ENCODE measurements at regions not wholly inside any gene's neighbourhood (a gene's known extent, or its start where the extent isn't known, plus 50 kb on each side); places are given as distances from the start of the nearest gene placed in this dataset.

- Histone ChIP-seq H3K9ac (no peak overlapping the region), H2AFZ (ENCODE audit: low read depth) (no peak overlapping the region), H3K4me2 (no peak overlapping the region), H3K4me3 (IDR thresholded peaks at IDR 0.05; ENCODE audit: insufficient read depth, low read depth, low read length) (no peak overlapping the region), H3K27me3 (ENCODE audit: insufficient read depth, low read depth) (no peaks in the 10 kb centered on the region; the same call in 1 of the 2 replicates), H4K20me1 (ENCODE audit: insufficient read depth) (no peaks in the 10 kb centered on the region), H3K27ac (no peak overlapping the region), H3K4me1 (ENCODE audit: low read depth, poor library complexity, severe bottlenecking) (no peaks in the 10 kb centered on the region), H3K79me2 (ENCODE audit: insufficient read depth, low read depth) (no peaks in the 10 kb centered on the region), H3K36me3 (ENCODE audit: insufficient read depth) (no peaks in the 10 kb centered on the region)
- no peak for TF ChIP-seq CTCF (conservative IDR thresholded peaks at IDR 0.05; ENCODE audit: low read depth, low read length)
Observed at GRCh38 chr1:30048905-30049304, 674.5 kb downstream of the MATN1 start.

GRCh38 chr1:30047576-30047975 lies 675.8 kb downstream of the MATN1 start:
- H3K79me2 ChIP-seq (ENCODE audit: insufficient read depth, low read depth) = no peaks in the 10 kb centered on the region
- no peak overlapping the region for H2AFZ ChIP-seq (ENCODE audit: low read depth)
- H4K20me1 ChIP-seq (ENCODE audit: insufficient read depth) = no peaks in the 10 kb centered on the region
- H3K4me3 ChIP-seq (IDR thresholded peaks at IDR 0.05; ENCODE audit: insufficient read depth, low read depth, low read length) = no peak overlapping the region
- no peak overlapping the region for H3K9ac ChIP-seq
- H3K27me3 ChIP-seq (ENCODE audit: insufficient read depth, low read depth) = no peaks in the 10 kb centered on the region
- no peak overlapping the region for H3K4me2 ChIP-seq
- no peaks in the 10 kb centered on the region for H3K36me3 ChIP-seq (ENCODE audit: insufficient read depth)
- H3K4me1 ChIP-seq (ENCODE audit: low read depth, poor library complexity, severe bottlenecking) = no peaks in the 10 kb centered on the region
- no peak overlapping the region for H3K27ac ChIP-seq
- no peak for TF ChIP-seq CTCF (conservative IDR thresholded peaks at IDR 0.05; ENCODE audit: low read depth, low read length)

GRCh38 chr1:30046751-30047150 lies 676.6 kb downstream of the MATN1 start:
- H3K27me3 ChIP-seq (ENCODE audit: insufficient read depth, low read depth) = no peaks in the 10 kb centered on the region
- TF ChIP-seq CTCF (conservative IDR thresholded peaks at IDR 0.05; ENCODE audit: low read depth, low read length) = no peak
- no peaks in the 10 kb centered on the region for H3K79me2 ChIP-seq (ENCODE audit: insufficient read depth, low read depth)
- no peaks in the 10 kb centered on the region for H3K36me3 ChIP-seq (ENCODE audit: insufficient read depth)
- H3K4me2 ChIP-seq = no peak overlapping the region
- H3K9ac ChIP-seq = no peak overlapping the region
- no peaks in the 10 kb centered on the region for H3K4me1 ChIP-seq (ENCODE audit: low read depth, poor library complexity, severe bottlenecking)
- no peaks in the 10 kb centered on the region for H4K20me1 ChIP-seq (ENCODE audit: insufficient read depth)
- no peak overlapping the region for H2AFZ ChIP-seq (ENCODE audit: low read depth)
- H3K27ac ChIP-seq = no peak overlapping the region
- H3K4me3 ChIP-seq (IDR thresholded peaks at IDR 0.05; ENCODE audit: insufficient read depth, low read depth, low read length) = no peak overlapping the region

GRCh38 chr1:30045304-30046090 lies 677.9 kb downstream of the MATN1 start:
- Histone ChIP-seq H3K27ac (no peak overlapping the region), H3K4me2 (no peak overlapping the region), H3K79me2 (ENCODE audit: insufficient read depth, low read depth) (no peaks in the 10 kb centered on the region), H3K4me3 (IDR thresholded peaks at IDR 0.05; ENCODE audit: insufficient read depth, low read depth, low read length) (no peak overlapping the region), H3K4me1 (ENCODE audit: low read depth, poor library complexity, severe bottlenecking) (no peaks in the 10 kb centered on the region), H2AFZ (ENCODE audit: low read depth) (no peak overlapping the region), H4K20me1 (ENCODE audit: insufficient read depth) (no peaks in the 10 kb centered on the region), H3K36me3 (ENCODE audit: insufficient read depth) (no peaks in the 10 kb centered on the region), H3K27me3 (ENCODE audit: insufficient read depth, low read depth) (no peaks in the 10 kb centered on the region), H3K9ac (no peak overlapping the region)
- no peak for TF ChIP-seq CTCF (conservative IDR thresholded peaks at IDR 0.05; ENCODE audit: low read depth, low read length)

Data from KMS-11 (cell line).